Gastroesophageal sphincter (tissue), 4 donors: ENCODE measurements at regions not wholly inside any gene's neighbourhood (a gene's known extent, or its start where the extent isn't known, plus 50 kb on each side); places are given as distances from the start of the nearest gene placed in this dataset.

Experiments
- ATAC-seq: fragments of 150-250 bp; one replicate; pipeline ENCODE4 v1.9.1; 2016; ENCODE audit warnings: mild to moderate bottlenecking, moderate library complexity
- H3K27ac ChIP-seq, 4 donors: fragments of 200-600 bp; sonication (generic) in 3 of 4; 1 replicate in 3 of 4; 2 replicates in 1 of 4; pipeline ENCODE4 v1.5.1; 2016 to 2019
- H3K27me3 ChIP-seq: fragments of 200-600 bp; sonication (generic); one replicate; pipeline ENCODE4 v1.5.1; 2019
- H3K36me3 ChIP-seq, 2 donors: fragments of 200-600 bp; sonication (generic); one replicate each; pipeline ENCODE4 v1.5.1; 2019; ENCODE audit warnings: control low read depth in 1 of 2
- H3K4me1 ChIP-seq, 3 donors: fragments of 200-600 bp; sonication (generic); 1 replicate in 2 of 3; 2 replicates in 1 of 3; pipeline ENCODE4 v1.5.1; 2016 to 2019; ENCODE audit warnings: control low read depth in 2 of 3
- H3K4me3 ChIP-seq, 2 donors: fragments of 200-600 bp; sonication (generic); one replicate each; pipeline ENCODE4 v1.5.1; 2019; ENCODE audit warnings: mild to moderate bottlenecking in 1 of 2, moderate library complexity in 1 of 2
- H3K9me3 ChIP-seq, 3 donors: fragments of 200-600 bp; sonication (generic); one replicate each; pipeline ENCODE4 v1.5.1; 2017 to 2019; ENCODE audit warnings: control low read depth in 2 of 3
- EP300 ChIP-seq: sonication (generic); formaldehyde crosslinking; IDR thresholded peaks from one replicate; pipeline ENCODE4 v1.6.1; 2017; ENCODE audit warnings: antibody characterized with exemption, mild to moderate bottlenecking
- POLR2A ChIP-seq, 2 donors: fragments of 450-650 bp; IDR thresholded peaks; one replicate each; pipeline ENCODE4 v1.6.1; 2017; ENCODE audit warnings: antibody characterized with exemption in 2 of 2, mild to moderate bottlenecking in 2 of 2, moderate library complexity in 1 of 2
- POLR2AphosphoS5 ChIP-seq: sonication (generic); formaldehyde crosslinking; IDR thresholded peaks from one replicate; pipeline ENCODE4 v1.6.1; 2017; ENCODE audit warnings: antibody characterized with exemption
- WGBS, 2 donors: methylation state at CpG; one replicate each; pipeline ENCODE4 v1.1.5; 2018; ENCODE audit warnings: low coverage in 1 of 2; 5-methylcytosine and 5-hydroxymethylcytosine counted together
- TF ChIP-seq, protein P1 (sequence below), 4 experiments: fragments of 200-600 bp in 2 of 4; fragments of 450-650 bp in 2 of 4; sonication (generic) in 1 of 4; IDR thresholded peaks; one replicate each; pipeline ENCODE4 v1.5.1; 2017 to 2019; ENCODE audit warnings: antibody characterized with exemption in 4 of 4, mild to moderate bottlenecking in 2 of 4, moderate library complexity in 2 of 4

DNA sequence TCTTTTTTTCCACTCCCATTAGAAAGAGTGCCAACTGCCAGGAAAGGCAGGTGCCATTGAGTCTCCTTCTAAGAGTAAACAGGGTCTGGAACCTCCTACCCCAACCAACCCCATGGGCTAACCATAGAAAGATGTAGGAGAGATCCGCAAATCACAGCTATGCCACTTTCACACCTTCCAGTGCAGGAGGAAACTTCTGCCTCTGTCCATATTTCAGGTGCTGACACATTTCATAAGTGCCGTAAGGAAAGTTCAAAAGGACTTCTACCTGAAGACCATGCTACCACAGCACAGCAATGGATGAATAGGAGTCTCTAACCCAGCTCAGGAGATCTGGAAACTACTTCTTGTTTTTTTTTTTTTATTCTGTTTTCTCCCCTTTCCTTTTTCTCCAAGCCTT, 145.8 kb downstream of the FBXO8 start:
- ATAC-seq, result no peak
- Histone ChIP-seq H3K9me3 (no peaks in the 10 kb centered on the region), H3K36me3 (no peaks in the 10 kb centered on the region), H3K27me3 (no peaks in the 10 kb centered on the region), H3K4me3 (no peak overlapping the region), H3K27ac (no peak overlapping the region), H3K4me1 (peaks cover 0 to 33% (median 6%) of the 10 kb centered on the region in 3 donors)
- 71 to 90% methylated on average over 1 to 2 of the region's 2 CpGs for WGBS, 2 donors
- TF ChIP-seq, protein P1, sequence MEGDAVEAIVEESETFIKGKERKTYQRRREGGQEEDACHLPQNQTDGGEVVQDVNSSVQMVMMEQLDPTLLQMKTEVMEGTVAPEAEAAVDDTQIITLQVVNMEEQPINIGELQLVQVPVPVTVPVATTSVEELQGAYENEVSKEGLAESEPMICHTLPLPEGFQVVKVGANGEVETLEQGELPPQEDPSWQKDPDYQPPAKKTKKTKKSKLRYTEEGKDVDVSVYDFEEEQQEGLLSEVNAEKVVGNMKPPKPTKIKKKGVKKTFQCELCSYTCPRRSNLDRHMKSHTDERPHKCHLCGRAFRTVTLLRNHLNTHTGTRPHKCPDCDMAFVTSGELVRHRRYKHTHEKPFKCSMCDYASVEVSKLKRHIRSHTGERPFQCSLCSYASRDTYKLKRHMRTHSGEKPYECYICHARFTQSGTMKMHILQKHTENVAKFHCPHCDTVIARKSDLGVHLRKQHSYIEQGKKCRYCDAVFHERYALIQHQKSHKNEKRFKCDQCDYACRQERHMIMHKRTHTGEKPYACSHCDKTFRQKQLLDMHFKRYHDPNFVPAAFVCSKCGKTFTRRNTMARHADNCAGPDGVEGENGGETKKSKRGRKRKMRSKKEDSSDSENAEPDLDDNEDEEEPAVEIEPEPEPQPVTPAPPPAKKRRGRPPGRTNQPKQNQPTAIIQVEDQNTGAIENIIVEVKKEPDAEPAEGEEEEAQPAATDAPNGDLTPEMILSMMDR (IDR thresholded peaks at IDR 0.05), result no peak
- TF ChIP-seq POLR2AphosphoS5 (no peak), EP300 (no peak), POLR2A (IDR thresholded peaks at IDR 0.05) (no peak)

GRCh38 chr4:174135936-174136406, 147.5 kb downstream of the FBXO8 start:
- ATAC-seq, result peak; percentile 60
- H3K4me3 ChIP-seq, result peak overlapping the region; percentile 41 to 55
- WGBS, 2 donors, result 4 to 17% methylated on average over 12 of the region's 12 CpGs
- no peaks in the 10 kb centered on the region for H3K36me3 ChIP-seq
- no peaks in the 10 kb centered on the region for H3K27me3 ChIP-seq
- TF ChIP-seq POLR2AphosphoS5, result peak; percentile 54
- TF ChIP-seq, protein P1 (IDR thresholded peaks at IDR 0.05), result no peak
- peak overlapping the region; percentile 73 to 93 (median 82) for H3K27ac ChIP-seq
- peaks cover 0 to 27% (median 6%) of the 10 kb centered on the region in 3 donors for H3K4me1 ChIP-seq
- H3K9me3 ChIP-seq, result no peaks in the 10 kb centered on the region

DNA sequence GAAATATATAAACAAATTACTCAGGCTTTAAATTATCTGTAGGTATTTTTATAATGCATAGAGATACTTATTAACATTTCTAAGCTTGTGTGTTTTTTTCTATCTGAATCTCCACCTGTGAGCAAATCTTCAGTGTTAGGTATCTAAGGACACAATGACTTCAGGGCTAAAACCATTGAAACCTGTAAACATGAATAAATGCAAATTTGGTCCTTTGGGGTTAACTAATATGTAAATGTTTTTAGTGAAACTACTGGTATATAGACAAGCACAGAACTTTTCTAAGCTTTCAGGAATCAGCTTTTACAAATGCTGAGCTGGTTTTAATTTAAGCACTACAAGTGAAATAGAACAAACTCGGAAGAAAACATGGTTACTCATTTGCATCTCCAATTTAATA, 147.9 kb downstream of the FBXO8 start:
- no peak for ATAC-seq
- Histone ChIP-seq H3K36me3 (no peaks in the 10 kb centered on the region), H3K4me3 (peak overlapping the region; percentile 41 to 55), H3K4me1 (peaks cover 0 to 27% (median 6%) of the 10 kb centered on the region in 3 donors), H3K27me3 (no peaks in the 10 kb centered on the region), H3K9me3 (no peaks in the 10 kb centered on the region), H3K27ac (peak overlapping the region; percentile 73 to 93 (median 82))
- TF ChIP-seq, protein P1 (IDR thresholded peaks at IDR 0.05), result no peak
- TF ChIP-seq EP300, result no peak
- TF ChIP-seq POLR2A (IDR thresholded peaks at IDR 0.05), result no peak
- TF ChIP-seq POLR2AphosphoS5, result no peak
- WGBS, 2 donors, result 11 to 17% methylated on average over 1 of the region's 1 CpG

DNA sequence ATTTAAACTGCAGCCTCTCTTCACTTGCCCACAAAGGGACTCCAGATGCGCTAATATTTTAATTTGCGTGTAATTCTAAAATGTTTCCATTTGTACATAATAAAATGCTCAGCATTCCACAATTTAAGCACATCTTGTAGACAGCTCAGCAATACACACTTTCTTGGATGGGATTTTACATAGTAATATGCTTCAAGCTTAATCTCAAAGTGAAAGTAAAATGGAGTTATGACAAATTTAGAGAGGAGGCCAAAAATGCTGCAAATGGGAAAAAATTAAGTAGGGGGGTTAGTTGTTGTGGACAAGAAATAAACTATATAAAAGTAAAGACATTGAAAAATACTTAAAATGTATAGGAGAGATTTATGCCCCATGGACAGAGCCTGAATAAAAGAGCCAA, 149.1 kb downstream of the FBXO8 start:
- no peak for TF ChIP-seq POLR2AphosphoS5
- peak overlapping the region; percentile 24 to 28 for H3K4me3 ChIP-seq

DNA sequence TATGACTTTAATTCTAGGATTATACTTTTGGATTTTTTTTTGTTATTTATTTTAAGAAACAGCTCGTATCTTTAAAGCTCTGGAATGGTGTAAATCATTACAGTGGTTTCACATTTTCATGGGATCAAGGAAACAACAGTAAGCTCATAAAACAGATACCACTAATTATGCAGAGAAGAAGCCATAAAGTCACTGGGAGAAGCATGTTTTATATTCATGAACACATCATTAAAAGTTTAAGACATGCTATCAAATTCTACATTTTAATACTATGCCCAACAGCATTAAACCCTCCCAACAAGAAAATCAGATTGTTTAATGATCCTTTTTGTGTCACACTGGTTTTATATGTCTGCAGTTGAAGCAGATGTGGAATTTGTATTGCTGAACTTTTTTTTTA, 149.9 kb downstream of the FBXO8 start:
- Histone ChIP-seq H3K36me3 (no peaks in the 10 kb centered on the region), H3K4me1 (peaks cover 0 to 27% (median 6%) of the 10 kb centered on the region in 3 donors), H3K27ac (peak overlapping the region in 1 of 4 donors; percentile 82), H3K27me3 (no peaks in the 10 kb centered on the region), H3K9me3 (no peaks in the 10 kb centered on the region), H3K4me3 (no peak overlapping the region)
- no peak for ATAC-seq
- WGBS, 2 donors, result 43 to 45% methylated on average over 1 of the region's 1 CpG
- TF ChIP-seq POLR2AphosphoS5 (no peak), EP300 (no peak), POLR2A (IDR thresholded peaks at IDR 0.05) (no peak)
- TF ChIP-seq, protein P1 (IDR thresholded peaks at IDR 0.05), result no peak

More for the DNA sequence above, 149.1 kb downstream of the FBXO8 start:
- WGBS, 2 donors, result 53 to 56% methylated on average over 2 of the region's 2 CpGs
- H3K27me3 ChIP-seq, result no peaks in the 10 kb centered on the region
- peak overlapping the region; percentile 40 to 93 (median 82) for H3K27ac ChIP-seq
- no peaks in the 10 kb centered on the region for H3K9me3 ChIP-seq
- peaks cover 0 to 27% (median 6%) of the 10 kb centered on the region in 3 donors for H3K4me1 ChIP-seq
- ATAC-seq, result no peak
- no peaks in the 10 kb centered on the region for H3K36me3 ChIP-seq
